CMK (cell line): ENCODE measurements at regions not wholly inside any gene's neighbourhood (a gene's known extent, or its start where the extent isn't known, plus 50 kb on each side); places are given as distances from the start of the nearest gene placed in this dataset.

ENCODE experiments used
- DNase-seq: peaks from one replicate; pipeline ENCODE4 v3.0.0-alpha.2; 2010; ENCODE audit warnings: low read depth

- no peak for DNase-seq
Measured at GRCh38 chr6:132096245-132096644, 145.1 kb upstream of the CCN2 start.

GRCh38 chr6:132089173-132089572, 138.0 kb upstream of the CCN2 start:
- DNase-seq, result no peak

- no peak for DNase-seq
Measured at GRCh38 chr6:132088150-132088549, 137.0 kb upstream of the CCN2 start.

- DNase-seq, result no peak
Measured at GRCh38 chr6:132087391-132087790, 136.2 kb upstream of the CCN2 start.

GRCh38 chr6:132085731-132086130, 134.6 kb upstream of the CCN2 start:
- DNase-seq, result no peak

- DNase-seq, result no peak
Measured at GRCh38 chr6:132084811-132085509, 133.8 kb upstream of the CCN2 start.

GRCh38 chr6:132082421-132082820, 131.2 kb upstream of the CCN2 start:
- DNase-seq, result no peak

- DNase-seq, result no peak
Measured at GRCh38 chr6:132081338-132081737, 130.2 kb upstream of the CCN2 start.

GRCh38 chr6:132079286-132079685, 128.1 kb upstream of the CCN2 start:
- no peak for DNase-seq

GRCh38 chr6:132076452-132076851, 125.3 kb upstream of the CCN2 start:
- no peak for DNase-seq

GRCh38 chr6:132072831-132073230, 121.7 kb upstream of the CCN2 start:
- no peak for DNase-seq

- DNase-seq, result no peak
Measured at GRCh38 chr6:132072271-132072670, 121.1 kb upstream of the CCN2 start.

- DNase-seq, result no peak
Measured at GRCh38 chr6:132070356-132070755, 119.2 kb upstream of the CCN2 start.

- DNase-seq, result no peak
Measured at GRCh38 chr6:132068766-132069165, 117.6 kb upstream of the CCN2 start.

GRCh38 chr6:132067286-132067685, 116.1 kb upstream of the CCN2 start:
- DNase-seq, result no peak

- no peak for DNase-seq
Measured at GRCh38 chr6:132065556-132065955, 114.4 kb upstream of the CCN2 start.

GRCh38 chr6:132063738-132064137, 112.6 kb upstream of the CCN2 start:
- no peak for DNase-seq

- peak; percentile 7 for DNase-seq
Measured at GRCh38 chr6:132063204-132063603, 112.0 kb upstream of the CCN2 start.

GRCh38 chr6:132062626-132063025, 111.5 kb upstream of the CCN2 start:
- DNase-seq, result no peak

GRCh38 chr6:132061381-132061780, 110.2 kb upstream of the CCN2 start:
- no peak for DNase-seq

GRCh38 chr6:132060591-132060990, 109.4 kb upstream of the CCN2 start:
- DNase-seq, result no peak

GRCh38 chr6:132058975-132059374, 107.8 kb upstream of the CCN2 start:
- DNase-seq, result no peak

- no peak for DNase-seq
Measured at GRCh38 chr6:132054525-132054924, 103.4 kb upstream of the CCN2 start.

GRCh38 chr6:132053511-132053910, 102.3 kb upstream of the CCN2 start:
- DNase-seq, result no peak

GRCh38 chr6:132052096-132052495, 100.9 kb upstream of the CCN2 start:
- no peak for DNase-seq
